ENCODE measurements at regions not wholly inside any gene's neighbourhood (a gene's known extent, or its start where the extent isn't known, plus 50 kb on each side); places are given as distances from the start of the nearest gene placed in this dataset.

DNA sequence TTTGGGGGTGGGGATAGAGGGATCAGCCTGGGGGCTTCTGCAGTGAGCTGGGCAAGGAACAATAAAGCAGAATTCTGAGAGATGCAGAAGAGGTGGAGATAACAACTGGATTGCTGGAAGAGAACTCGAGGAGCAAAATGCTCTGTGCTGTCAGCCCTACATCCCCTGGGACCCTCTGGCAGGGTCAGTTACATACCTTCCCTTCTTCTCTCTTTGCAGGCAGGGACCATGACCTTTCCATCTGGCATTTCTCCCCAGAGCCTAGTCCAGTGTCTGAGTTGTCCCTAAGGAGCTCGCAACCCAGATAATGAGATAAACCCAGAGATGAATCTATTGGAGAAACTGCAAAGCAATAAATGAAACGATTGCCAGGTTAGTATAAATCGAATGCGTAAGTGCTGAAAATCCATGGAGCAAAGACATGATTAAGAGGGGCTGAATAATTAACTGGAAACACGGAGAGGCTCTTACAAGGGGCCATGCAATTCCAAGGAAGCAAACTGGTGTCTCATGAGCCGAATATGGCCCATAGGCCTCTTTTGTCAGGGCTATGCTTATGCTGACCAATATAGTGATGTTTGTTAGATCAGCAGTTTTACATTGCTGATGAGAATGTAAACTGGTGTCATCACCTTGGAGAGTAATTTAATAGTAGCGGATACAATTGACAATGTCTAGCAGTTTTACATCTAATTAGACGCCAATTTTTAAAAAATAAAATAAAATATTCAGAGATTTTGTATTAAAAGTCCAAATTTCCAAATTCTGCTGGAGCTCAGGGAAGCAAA is 129.4 kb upstream of the IRX5 start:
- intact Hi-C loops (cut with DNase I; ENCODE audit: low total_unique reads), result no loop called here

DNA sequence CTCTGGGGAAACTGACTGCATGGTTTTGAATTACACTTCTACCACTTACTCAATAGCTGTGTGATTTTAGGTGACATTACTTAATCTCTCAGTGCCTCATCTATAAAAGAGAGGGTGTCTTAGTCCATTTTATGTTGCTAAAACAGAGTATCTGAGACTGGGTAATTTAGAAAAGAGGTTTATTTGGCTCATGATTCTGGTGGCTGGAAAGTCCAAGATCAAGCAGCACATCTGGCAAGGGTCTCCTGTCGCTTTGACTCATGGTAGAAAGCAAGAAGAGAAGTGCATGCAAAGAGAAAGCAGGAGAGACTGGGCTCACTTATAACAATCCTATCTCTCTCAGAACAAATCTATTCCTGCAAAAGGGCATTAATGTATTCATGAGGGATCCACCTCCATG is 132.4 kb upstream of the IRX5 start:
- H3K27me3 ChIP-seq, result no peaks in the 10 kb centered on the region
- intact Hi-C loops (cut with DNase I; ENCODE audit: low total_unique reads), result no loop called here

More for the DNA sequence above, 129.4 kb upstream of the IRX5 start:
- Histone ChIP-seq H3K9me3 (no peaks in the 10 kb centered on the region), H3K27ac (no peak overlapping the region), H3K4me1 (peaks cover 0 to 2% (median 0%) of the 10 kb centered on the region in 4 donors), H3K27me3 (no peaks in the 10 kb centered on the region), H3K36me3 (no peaks in the 10 kb centered on the region), H3K4me3 (no peak overlapping the region)
- TF ChIP-seq, protein P1, sequence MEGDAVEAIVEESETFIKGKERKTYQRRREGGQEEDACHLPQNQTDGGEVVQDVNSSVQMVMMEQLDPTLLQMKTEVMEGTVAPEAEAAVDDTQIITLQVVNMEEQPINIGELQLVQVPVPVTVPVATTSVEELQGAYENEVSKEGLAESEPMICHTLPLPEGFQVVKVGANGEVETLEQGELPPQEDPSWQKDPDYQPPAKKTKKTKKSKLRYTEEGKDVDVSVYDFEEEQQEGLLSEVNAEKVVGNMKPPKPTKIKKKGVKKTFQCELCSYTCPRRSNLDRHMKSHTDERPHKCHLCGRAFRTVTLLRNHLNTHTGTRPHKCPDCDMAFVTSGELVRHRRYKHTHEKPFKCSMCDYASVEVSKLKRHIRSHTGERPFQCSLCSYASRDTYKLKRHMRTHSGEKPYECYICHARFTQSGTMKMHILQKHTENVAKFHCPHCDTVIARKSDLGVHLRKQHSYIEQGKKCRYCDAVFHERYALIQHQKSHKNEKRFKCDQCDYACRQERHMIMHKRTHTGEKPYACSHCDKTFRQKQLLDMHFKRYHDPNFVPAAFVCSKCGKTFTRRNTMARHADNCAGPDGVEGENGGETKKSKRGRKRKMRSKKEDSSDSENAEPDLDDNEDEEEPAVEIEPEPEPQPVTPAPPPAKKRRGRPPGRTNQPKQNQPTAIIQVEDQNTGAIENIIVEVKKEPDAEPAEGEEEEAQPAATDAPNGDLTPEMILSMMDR (IDR thresholded peaks at IDR 0.05), result no peak
- no peak for DNase-seq

DNA sequence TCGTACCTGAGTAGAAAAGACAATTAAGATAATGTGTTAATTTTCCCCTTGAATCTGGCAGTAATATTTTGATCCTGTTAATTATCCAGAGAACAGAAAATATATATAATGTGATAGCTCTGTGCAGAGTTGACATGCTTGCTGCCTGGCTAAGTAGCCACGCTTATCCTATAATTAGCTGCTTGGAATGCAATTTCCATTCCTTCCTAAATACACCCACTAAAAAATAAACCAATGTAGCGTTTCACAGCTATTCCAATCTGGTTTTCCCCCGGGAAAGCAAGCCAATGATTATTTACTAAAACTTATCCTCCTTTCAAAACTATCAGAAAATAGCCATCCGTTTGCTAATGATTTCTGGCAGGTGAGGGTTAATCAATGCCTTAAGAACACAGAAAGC is 134.5 kb upstream of the IRX5 start:
- Histone ChIP-seq H3K27ac (no peak overlapping the region), H3K27me3 (no peaks in the 10 kb centered on the region), H3K4me1 (peaks cover 0 to 10% (median 3%) of the 10 kb centered on the region in 4 donors), H3K36me3 (no peaks in the 10 kb centered on the region), H3K4me3 (no peak overlapping the region), H3K9me3 (no peaks in the 10 kb centered on the region)
- TF ChIP-seq, protein P1 (IDR thresholded peaks at IDR 0.05), result no peak
- no peak for DNase-seq
- intact Hi-C loops (cut with DNase I; ENCODE audit: low total_unique reads), result no loop called here

More for the DNA sequence above, 132.4 kb upstream of the IRX5 start:
- Histone ChIP-seq H3K4me1 (peaks cover 0 to 10% (median 3%) of the 10 kb centered on the region in 4 donors), H3K36me3 (no peaks in the 10 kb centered on the region), H3K4me3 (no peak overlapping the region), H3K9me3 (no peaks in the 10 kb centered on the region), H3K27ac (no peak overlapping the region)
- DNase-seq, result no peak
- TF ChIP-seq, protein P1 (IDR thresholded peaks at IDR 0.05), result no peak

DNA sequence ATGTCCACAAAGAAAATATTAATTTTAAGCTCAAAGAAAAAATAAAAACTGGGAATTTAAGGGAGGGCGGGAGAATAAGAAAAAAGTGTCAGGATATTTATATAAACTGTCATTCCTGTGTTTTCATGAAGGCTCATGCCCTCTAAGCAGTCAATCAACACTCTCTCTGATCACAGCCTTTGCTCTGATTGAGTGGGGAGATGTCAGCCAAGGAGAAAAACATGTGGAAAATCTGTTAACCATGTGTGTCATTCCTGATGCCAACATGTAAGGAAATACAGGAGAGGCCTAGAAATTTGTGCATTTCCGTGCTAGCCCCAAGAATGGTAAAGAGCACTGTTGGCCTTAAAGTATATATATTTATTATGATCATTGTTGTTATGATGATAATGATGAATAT is 137.9 kb upstream of the IRX5 start:
- H3K27ac ChIP-seq, result no peak overlapping the region
- intact Hi-C loops (cut with DNase I; ENCODE audit: low total_unique reads), result no loop called here
- H3K36me3 ChIP-seq, result no peaks in the 10 kb centered on the region
- TF ChIP-seq, protein P1 (IDR thresholded peaks at IDR 0.05), result no peak
- H3K27me3 ChIP-seq, result no peaks in the 10 kb centered on the region
- H3K4me1 ChIP-seq, result peaks cover 0 to 10% (median 3%) of the 10 kb centered on the region in 4 donors
- no peak for DNase-seq
- H3K9me3 ChIP-seq, result no peaks in the 10 kb centered on the region
- no peak overlapping the region for H3K4me3 ChIP-seq

DNA sequence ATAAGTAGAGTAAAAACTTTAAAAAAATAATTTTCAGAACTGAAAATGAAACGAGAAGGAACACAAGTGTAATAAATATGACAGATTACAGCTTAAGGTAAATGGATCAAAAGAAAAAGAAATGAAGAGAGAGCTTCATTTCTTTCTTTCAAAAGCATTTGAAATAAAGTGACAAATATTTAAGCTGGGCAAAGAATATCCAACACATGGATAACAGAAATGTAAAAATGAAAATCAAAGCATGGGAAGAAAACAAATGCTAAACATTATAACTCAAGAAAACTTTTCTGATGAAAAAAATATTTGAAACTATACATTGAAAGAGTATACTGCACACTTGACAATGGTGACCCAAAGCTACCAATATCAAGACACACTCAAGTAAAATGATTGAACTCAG is 143.6 kb upstream of the IRX5 start:
- DNase-seq, result no peak
- Histone ChIP-seq H3K27me3 (no peaks in the 10 kb centered on the region), H3K4me1 (no peaks in the 10 kb centered on the region), H3K36me3 (no peaks in the 10 kb centered on the region), H3K9me3 (peaks cover 0 to 4% (median 0%) of the 10 kb centered on the region in 3 donors), H3K4me3 (no peak overlapping the region), H3K27ac (no peak overlapping the region)
- TF ChIP-seq, protein P1 (IDR thresholded peaks at IDR 0.05), result no peak
- intact Hi-C loops (cut with DNase I; ENCODE audit: low total_unique reads), result no loop called here
